H9 (cell line): ENCODE measurements at regions not wholly inside any gene's neighbourhood (a gene's known extent, or its start where the extent isn't known, plus 50 kb on each side); places are given as distances from the start of the nearest gene placed in this dataset.

Experiments
- DNase-seq: peaks from one replicate; pipeline ENCODE4 v3.0.0-alpha.2; 2017
- H2AFZ ChIP-seq: one replicate; pipeline ENCODE4 v1.6.1; 2013; ENCODE audit warnings: mild to moderate bottlenecking, low read length, control low read depth, moderate library complexity
- H2AK5ac ChIP-seq: 2 replicates; pipeline ENCODE4 v1.6.1; 2013; ENCODE audit warnings: low read length, control low read depth, mixed read lengths; ENCODE audit not compliant: insufficient read length
- H2BK120ac ChIP-seq: one replicate; pipeline ENCODE4 v1.6.1; 2013; ENCODE audit warnings: low read depth, mild to moderate bottlenecking, low read length, control low read depth, inconsistent platforms; ENCODE audit not compliant: poor library complexity, severe bottlenecking
- H2BK12ac ChIP-seq: 2 replicates; pipeline ENCODE4 v1.6.1; 2013; ENCODE audit warnings: low read length, control low read depth, mixed read lengths, low read depth; ENCODE audit not compliant: insufficient read length
- H2BK15ac ChIP-seq: 2 replicates; pipeline ENCODE4 v1.6.1; 2013; ENCODE audit warnings: low read depth, low read length, control low read depth
- H2BK20ac ChIP-seq: one replicate; pipeline ENCODE4 v1.6.1; 2013; ENCODE audit warnings: low read depth, mild to moderate bottlenecking, low read length, control low read depth, inconsistent platforms; ENCODE audit not compliant: poor library complexity, severe bottlenecking
- H2BK5ac ChIP-seq: 2 replicates; pipeline ENCODE4 v1.6.1; 2013; ENCODE audit warnings: low read length, control low read depth, mixed read lengths; ENCODE audit not compliant: insufficient read length
- H3K14ac ChIP-seq: 2 replicates; pipeline ENCODE4 v1.6.1; 2013; ENCODE audit warnings: low read length, control low read depth; ENCODE audit not compliant: insufficient read depth
- H3K18ac ChIP-seq: 2 replicates; pipeline ENCODE4 v1.6.1; 2013; ENCODE audit warnings: low read depth, mild to moderate bottlenecking, mixed read lengths, low read length, control low read depth; ENCODE audit not compliant: insufficient read length
- H3K23ac ChIP-seq: 2 replicates; pipeline ENCODE4 v1.6.1; 2013; ENCODE audit warnings: low read length, control low read depth, mixed read lengths, low read depth; ENCODE audit not compliant: insufficient read length
- H3K23me2 ChIP-seq: 2 replicates; pipeline ENCODE4 v1.6.1; 2013; ENCODE audit warnings: low read depth, mild to moderate bottlenecking, mixed read lengths, low read length, control low read depth; ENCODE audit not compliant: insufficient read length, poor library complexity, severe bottlenecking
- H3K27ac ChIP-seq: 2 replicates; pipeline ENCODE4 v1.5.1; 2013; ENCODE audit warnings: low read length, control low read depth, mixed read lengths, low read depth; ENCODE audit not compliant: insufficient read length
- H3K27me3 ChIP-seq: 2 replicates; pipeline ENCODE4 v1.6.1; 2013; ENCODE audit warnings: low read length, control low read depth, inconsistent platforms; ENCODE audit not compliant: insufficient read depth
- H3K4ac ChIP-seq: 2 replicates; pipeline ENCODE4 v1.6.1; 2013; ENCODE audit warnings: low read depth, mild to moderate bottlenecking, control low read depth, inconsistent platforms, low read length, moderate library complexity
- H3K4me1 ChIP-seq: 2 replicates; pipeline ENCODE4 v1.6.1; 2013; ENCODE audit warnings: low read length, control low read depth, inconsistent platforms; ENCODE audit not compliant: insufficient read depth
- H3K4me2 ChIP-seq: 2 replicates; pipeline ENCODE4 v1.6.1; 2013; ENCODE audit warnings: low read length, control low read depth, mixed read lengths; ENCODE audit not compliant: insufficient read length, insufficient read depth
- H3K56ac ChIP-seq: 2 replicates; pipeline ENCODE4 v1.6.1; 2013; ENCODE audit warnings: low read depth, mild to moderate bottlenecking, mixed read lengths, low read length, control low read depth; ENCODE audit not compliant: insufficient read length
- H3K79me1 ChIP-seq: 2 replicates; pipeline ENCODE4 v1.6.1; 2013; ENCODE audit warnings: low read depth, mild to moderate bottlenecking, moderate library complexity, low read length, control low read depth, inconsistent platforms; ENCODE audit not compliant: insufficient read depth, poor library complexity, severe bottlenecking
- H3K79me2 ChIP-seq: 2 replicates; pipeline ENCODE4 v1.6.1; 2013; ENCODE audit warnings: low read length, control low read depth, inconsistent platforms; ENCODE audit not compliant: insufficient read depth
- H3K9ac ChIP-seq: 2 replicates; pipeline ENCODE4 v1.6.1; 2013; ENCODE audit warnings: low read length, control low read depth, mixed read lengths; ENCODE audit not compliant: insufficient read length; ENCODE audit errors: extremely low read depth
- H3K9me3 ChIP-seq: one replicate; pipeline ENCODE4 v1.6.1; 2013; ENCODE audit warnings: low read depth, low read length, inconsistent platforms; ENCODE audit not compliant: control insufficient read depth
- H3T11ph ChIP-seq: one replicate; pipeline ENCODE4 v1.6.1; 2013; ENCODE audit warnings: mild to moderate bottlenecking, low read length, control low read depth, inconsistent platforms
- H4K20me1 ChIP-seq: one replicate; pipeline ENCODE4 v1.6.1; 2013; ENCODE audit not compliant: control insufficient read depth, insufficient read length, insufficient read depth
- H4K5ac ChIP-seq: 2 replicates; pipeline ENCODE4 v1.6.1; 2013; ENCODE audit warnings: low read depth, mild to moderate bottlenecking, mixed read lengths, low read length, control low read depth; ENCODE audit not compliant: insufficient read length
- H4K8ac ChIP-seq: replicated peaks from 2 replicates; pipeline ENCODE4 v1.6.1; 2013; ENCODE audit warnings: low read length, control low read depth, mixed read lengths, low read depth; ENCODE audit not compliant: insufficient read length
- H4K91ac ChIP-seq: 2 replicates; pipeline ENCODE4 v1.6.1; 2013; ENCODE audit warnings: low read depth, mild to moderate bottlenecking, moderate library complexity, mixed read lengths, low read length, control low read depth; ENCODE audit not compliant: insufficient read length
- H3K27ac Mint-ChIP-seq, 3 experiments: 2 replicates in 2 of 3; 3 replicates in 1 of 3; pipeline ENCODE4 v1.8.0; 2020 to 2021; ENCODE audit warnings: mixed read lengths in 3 of 3, mild to moderate bottlenecking in 1 of 3, moderate library complexity in 1 of 3
- H3K27me3 Mint-ChIP-seq: 2 replicates; pipeline ENCODE4 v1.8.0; 2021; ENCODE audit warnings: low read depth, mild to moderate bottlenecking, moderate library complexity, mixed read lengths
- H3K36me3 Mint-ChIP-seq, 3 experiments: 2 replicates in 2 of 3; 3 replicates in 1 of 3; pipeline ENCODE4 v1.8.0; 2020 to 2021; ENCODE audit warnings: low read depth in 3 of 3, mixed read lengths in 3 of 3; ENCODE audit not compliant: insufficient read depth in 1 of 3
- H3K4me1 Mint-ChIP-seq, 2 experiments: 2 replicates each; pipeline ENCODE4 v1.8.0; 2020; ENCODE audit warnings: mixed read lengths in 2 of 2
- H3K4me3 Mint-ChIP-seq, 2 experiments: 2 replicates in 1 of 2; 3 replicates in 1 of 2; pipeline ENCODE4 v1.8.0; 2020 to 2021; ENCODE audit warnings: mild to moderate bottlenecking in 2 of 2, mixed read lengths in 2 of 2, moderate library complexity in 1 of 2
- H3K9me3 Mint-ChIP-seq, 2 experiments: 2 replicates in 1 of 2; 3 replicates in 1 of 2; pipeline ENCODE4 v1.8.0; 2020; ENCODE audit warnings: mild to moderate bottlenecking in 2 of 2, mixed read lengths in 2 of 2, moderate library complexity in 1 of 2
- WGBS: extraction: QIAGEN DNeasy Blood & Tissue Kit; methylation state at CpG from one replicate; pipeline ENCODE4 v1.1.7; 2013; ENCODE audit warnings: missing lambda C conversion rate, low lambda C conversion rate, mixed read lengths; ENCODE audit not compliant: insufficient read length; ENCODE audit errors: extremely low coverage; 5-methylcytosine and 5-hydroxymethylcytosine counted together
- TF ChIP-seq, protein P1 (sequence below): fragments of 200-600 bp; sonication (generic); conservative IDR thresholded peaks from 3 replicates; pipeline ENCODE4 v1.8.0; 2021; ENCODE audit warnings: antibody characterized with exemption, mild to moderate bottlenecking

DNA sequence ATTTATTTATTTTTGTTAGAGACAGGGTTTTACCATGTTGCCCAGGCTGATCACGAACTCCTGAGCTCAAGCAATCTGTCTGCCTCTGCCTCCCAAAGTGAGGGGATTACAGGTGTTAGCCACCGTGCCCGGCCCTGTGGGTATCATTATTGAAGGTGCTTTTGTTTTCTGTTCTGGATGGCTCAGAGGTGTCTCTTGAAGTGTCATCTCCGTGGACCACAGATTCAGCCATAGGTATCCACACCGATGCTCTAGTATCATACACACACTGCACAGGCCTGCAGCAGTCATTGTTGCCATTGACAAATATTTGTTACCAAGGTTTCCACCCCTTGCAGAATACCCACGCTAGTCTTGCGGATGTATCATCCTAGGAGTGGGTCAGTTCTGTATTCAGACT, 446.2 kb downstream of the XYLT1 start:
- Histone ChIP-seq H2AFZ (no peak overlapping the region), H3K4me1 (no peaks in the 10 kb centered on the region), H2BK20ac (no peak overlapping the region), H3K27me3 (no peaks in the 10 kb centered on the region), H3K23me2 (no peaks in the 10 kb centered on the region), H3K14ac (no peak overlapping the region), H4K8ac (no peak overlapping the region), H3K23ac (no peak overlapping the region), H2BK12ac (no peak overlapping the region), H2BK120ac (no peak overlapping the region), H3K9ac (no peak overlapping the region), H4K91ac (no peak overlapping the region), H3K79me1 (no peaks in the 10 kb centered on the region), H3T11ph (no peak overlapping the region), H3K56ac (no peak overlapping the region), H3K4ac (no peak overlapping the region), H3K18ac (no peak overlapping the region), H4K20me1 (no peaks in the 10 kb centered on the region), H2AK5ac (no peak overlapping the region), H2BK15ac (no peak overlapping the region), H2BK5ac (no peak overlapping the region), H4K5ac (no peak overlapping the region), H3K79me2 (no peaks in the 10 kb centered on the region), H3K4me2 (no peak overlapping the region), H3K9me3 (no peaks in the 10 kb centered on the region), H3K27ac (no peak overlapping the region)
- H3K27me3 Mint-ChIP-seq: no peaks in the 10 kb centered on the region
- H3K9me3 Mint-ChIP-seq: peaks cover 0 to 5% of the 10 kb centered on the region in 2 experiments; a peak in 2 of 5 replicates
- H3K4me3 Mint-ChIP-seq: no peak overlapping the region
- no peak for DNase-seq
- H3K4me1 Mint-ChIP-seq: peaks cover 7 to 13% of the 10 kb centered on the region in 2 experiments; a peak in 3 of 4 replicates
- no peak overlapping the region for H3K27ac Mint-ChIP-seq
- TF ChIP-seq, protein P1, sequence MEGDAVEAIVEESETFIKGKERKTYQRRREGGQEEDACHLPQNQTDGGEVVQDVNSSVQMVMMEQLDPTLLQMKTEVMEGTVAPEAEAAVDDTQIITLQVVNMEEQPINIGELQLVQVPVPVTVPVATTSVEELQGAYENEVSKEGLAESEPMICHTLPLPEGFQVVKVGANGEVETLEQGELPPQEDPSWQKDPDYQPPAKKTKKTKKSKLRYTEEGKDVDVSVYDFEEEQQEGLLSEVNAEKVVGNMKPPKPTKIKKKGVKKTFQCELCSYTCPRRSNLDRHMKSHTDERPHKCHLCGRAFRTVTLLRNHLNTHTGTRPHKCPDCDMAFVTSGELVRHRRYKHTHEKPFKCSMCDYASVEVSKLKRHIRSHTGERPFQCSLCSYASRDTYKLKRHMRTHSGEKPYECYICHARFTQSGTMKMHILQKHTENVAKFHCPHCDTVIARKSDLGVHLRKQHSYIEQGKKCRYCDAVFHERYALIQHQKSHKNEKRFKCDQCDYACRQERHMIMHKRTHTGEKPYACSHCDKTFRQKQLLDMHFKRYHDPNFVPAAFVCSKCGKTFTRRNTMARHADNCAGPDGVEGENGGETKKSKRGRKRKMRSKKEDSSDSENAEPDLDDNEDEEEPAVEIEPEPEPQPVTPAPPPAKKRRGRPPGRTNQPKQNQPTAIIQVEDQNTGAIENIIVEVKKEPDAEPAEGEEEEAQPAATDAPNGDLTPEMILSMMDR: no peak
- WGBS: no CpG with 5 or more reads among the region's 7 CpGs
- H3K36me3 Mint-ChIP-seq: no peaks in the 10 kb centered on the region; a peak in 3 of 7 replicates
